ENCODE measurements at regions not wholly inside any gene's neighbourhood (a gene's known extent, or its start where the extent isn't known, plus 50 kb on each side); places are given as distances from the start of the nearest gene placed in this dataset.

DNA sequence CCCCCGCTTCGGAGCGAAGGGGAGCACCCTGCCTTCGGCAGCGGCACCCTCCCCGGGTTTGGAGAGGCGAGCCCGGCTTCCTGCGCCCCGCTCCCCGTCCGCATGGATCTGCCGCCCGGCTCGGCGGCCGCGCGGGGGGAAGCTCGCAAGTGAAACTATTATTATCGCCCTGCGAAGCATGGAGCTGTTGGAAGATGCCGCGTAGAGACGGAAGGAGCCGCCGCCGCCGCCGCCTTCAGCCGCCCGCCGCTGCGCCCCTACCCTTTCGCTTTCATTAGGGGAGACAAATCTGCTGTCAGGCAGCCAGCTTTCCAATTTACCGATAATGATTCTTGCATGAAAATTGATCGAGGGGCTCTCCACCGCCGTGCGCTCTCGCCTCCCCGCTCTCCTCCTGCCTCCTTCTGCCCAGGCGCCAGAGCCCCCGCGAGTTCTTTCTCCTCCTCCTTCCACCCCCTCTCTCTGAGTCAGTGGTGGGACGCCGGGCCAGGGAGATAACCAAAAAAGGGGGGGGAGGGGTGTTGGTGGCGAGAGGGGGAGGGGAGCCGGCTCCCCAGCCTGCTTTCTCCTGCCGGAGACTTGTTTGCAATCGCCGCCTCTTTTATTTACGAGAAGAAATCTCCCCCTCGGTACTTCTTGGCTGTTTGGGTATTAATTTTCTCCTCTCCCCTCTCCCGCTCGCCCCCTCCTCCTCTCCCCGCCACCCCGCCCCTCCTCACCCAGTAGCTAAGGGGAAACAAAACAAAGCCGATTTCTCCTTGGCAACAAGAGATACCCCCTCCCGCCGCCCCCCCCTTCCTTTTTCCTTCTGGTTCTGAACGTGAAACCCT lies 58.0 kb upstream of the GSE1 start:
- Histone ChIP-seq H3K27me3 (ENCODE audit: control insufficient read depth, insufficient read depth, low read length) (no peaks in the 10 kb centered on the region), H3K36me3 (ENCODE audit: control insufficient read depth, insufficient read depth, low read length) (no peaks in the 10 kb centered on the region), H3K4me3 (ENCODE audit: low read depth, low read length) (peak overlapping the region; percentile 76)
- TF ChIP-seq, protein P1, sequence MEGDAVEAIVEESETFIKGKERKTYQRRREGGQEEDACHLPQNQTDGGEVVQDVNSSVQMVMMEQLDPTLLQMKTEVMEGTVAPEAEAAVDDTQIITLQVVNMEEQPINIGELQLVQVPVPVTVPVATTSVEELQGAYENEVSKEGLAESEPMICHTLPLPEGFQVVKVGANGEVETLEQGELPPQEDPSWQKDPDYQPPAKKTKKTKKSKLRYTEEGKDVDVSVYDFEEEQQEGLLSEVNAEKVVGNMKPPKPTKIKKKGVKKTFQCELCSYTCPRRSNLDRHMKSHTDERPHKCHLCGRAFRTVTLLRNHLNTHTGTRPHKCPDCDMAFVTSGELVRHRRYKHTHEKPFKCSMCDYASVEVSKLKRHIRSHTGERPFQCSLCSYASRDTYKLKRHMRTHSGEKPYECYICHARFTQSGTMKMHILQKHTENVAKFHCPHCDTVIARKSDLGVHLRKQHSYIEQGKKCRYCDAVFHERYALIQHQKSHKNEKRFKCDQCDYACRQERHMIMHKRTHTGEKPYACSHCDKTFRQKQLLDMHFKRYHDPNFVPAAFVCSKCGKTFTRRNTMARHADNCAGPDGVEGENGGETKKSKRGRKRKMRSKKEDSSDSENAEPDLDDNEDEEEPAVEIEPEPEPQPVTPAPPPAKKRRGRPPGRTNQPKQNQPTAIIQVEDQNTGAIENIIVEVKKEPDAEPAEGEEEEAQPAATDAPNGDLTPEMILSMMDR (IDR thresholded peaks at IDR 0.05; ENCODE audit: insufficient read depth, low read depth, low read length), result no peak
- CTCF ChIA-PET, result interaction anchor here (0.7 to 2.6 kb wide), 6 partner anchors 12 to 440 kb away, joined by 3 to 13 read pairs (median 4); partner anchors contain the start of gene GSE1
- no peak for DNase-seq (ENCODE audit: low read depth)
- POLR2A ChIA-PET, result interaction anchor here (1.0 kb wide), 1 partner anchor 12 kb away, joined by 8 read pairs; no protein-coding TSS in a partner anchor

DNA sequence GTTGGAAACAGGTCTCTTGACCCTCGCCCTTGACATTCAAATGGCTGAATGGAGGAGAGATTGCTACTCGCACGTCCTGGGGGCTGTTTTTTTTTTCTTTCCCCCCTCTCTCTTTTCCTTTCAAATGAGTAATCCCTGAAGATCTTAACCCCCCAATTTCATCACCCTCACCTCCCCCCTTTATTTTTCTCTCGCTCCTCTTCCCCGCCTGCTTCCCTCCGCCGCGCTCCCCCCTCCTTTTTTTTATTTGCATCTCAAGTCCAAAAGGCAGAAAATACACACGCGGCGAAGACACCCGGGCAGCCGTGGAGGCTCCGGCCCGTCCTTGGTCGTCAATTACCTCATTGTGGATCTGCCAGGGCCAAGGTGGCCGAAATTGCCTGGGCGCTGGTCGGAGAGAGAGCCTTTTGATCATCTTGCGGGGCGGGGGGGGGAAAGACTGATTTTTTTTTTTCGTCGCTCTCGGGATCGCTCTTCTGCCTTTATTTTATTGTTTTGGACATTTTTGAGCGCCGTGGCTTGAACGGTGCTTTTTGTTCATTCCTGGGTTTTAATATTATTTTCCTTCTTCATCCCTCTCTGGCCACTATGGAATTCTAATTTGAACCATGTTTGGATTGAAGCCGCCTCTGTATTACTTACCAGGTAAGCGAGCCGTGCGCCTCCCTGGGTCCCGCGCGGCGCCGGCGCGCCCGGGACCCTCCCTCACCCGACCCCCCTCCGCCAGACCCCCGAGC lies 57.2 kb upstream of the GSE1 start:
- H3K4me3 ChIP-seq (ENCODE audit: low read depth, low read length), result peak overlapping the region; percentile 76
- H3K36me3 ChIP-seq (ENCODE audit: control insufficient read depth, insufficient read depth, low read length), result no peaks in the 10 kb centered on the region
- ChIA-PET POLR2A (interaction anchor here (1.0 kb wide), 1 partner anchor 12 kb away, joined by 8 read pairs; no protein-coding TSS in a partner anchor), CTCF (interaction anchor here (0.8 to 1.9 kb wide), 3 partner anchors 11 to 136 kb away, joined by 3 to 7 read pairs (median 5); no protein-coding TSS in a partner anchor)
- no peaks in the 10 kb centered on the region for H3K27me3 ChIP-seq (ENCODE audit: control insufficient read depth, insufficient read depth, low read length)
- no peak for DNase-seq (ENCODE audit: low read depth)
- TF ChIP-seq, protein P1 (IDR thresholded peaks at IDR 0.05; ENCODE audit: insufficient read depth, low read depth, low read length), result no peak

DNA sequence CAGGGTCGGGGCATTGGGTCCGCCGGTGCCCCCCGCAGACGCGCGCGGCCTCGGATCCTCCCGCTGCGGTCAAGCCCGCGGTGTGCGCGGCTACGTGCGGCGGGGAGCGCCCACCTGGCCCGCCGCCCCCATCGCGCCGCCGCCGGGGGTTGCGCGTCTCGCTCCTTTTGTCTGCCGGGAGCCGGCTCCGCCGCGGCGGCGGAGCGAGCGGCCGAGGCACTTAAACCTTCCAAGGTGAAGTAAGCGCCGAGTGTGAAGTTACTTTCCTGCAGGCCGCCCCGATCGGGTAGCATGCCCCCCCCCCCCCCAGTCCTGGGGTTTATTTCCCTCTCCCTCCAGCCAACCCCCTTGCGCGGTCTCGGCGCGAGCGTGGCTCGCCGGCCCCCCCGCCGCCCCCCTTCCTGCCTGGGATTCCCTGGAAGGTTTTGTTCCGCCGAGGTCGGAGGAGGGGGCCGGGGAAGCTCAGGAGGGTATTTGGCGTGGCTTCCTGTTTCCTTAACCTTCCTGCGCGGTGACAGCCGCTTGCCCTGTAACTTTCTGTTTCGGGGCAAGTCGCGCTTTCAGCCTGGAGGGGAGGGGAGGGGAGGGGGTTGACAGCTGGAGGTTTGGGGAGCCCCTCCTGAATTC lies 56.6 kb upstream of the GSE1 start:
- no peak for DNase-seq (ENCODE audit: low read depth)
- TF ChIP-seq, protein P1 (IDR thresholded peaks at IDR 0.05; ENCODE audit: insufficient read depth, low read depth, low read length), result no peak
- POLR2A ChIA-PET, result no interaction called here
- Histone ChIP-seq H3K36me3 (ENCODE audit: control insufficient read depth, insufficient read depth, low read length) (no peaks in the 10 kb centered on the region), H3K27me3 (ENCODE audit: control insufficient read depth, insufficient read depth, low read length) (no peaks in the 10 kb centered on the region), H3K4me3 (ENCODE audit: low read depth, low read length) (peak overlapping the region; percentile 76)
- CTCF ChIA-PET, result interaction anchor here (0.8 to 1.9 kb wide), 7 partner anchors 11 to 137 kb away, joined by 3 to 7 read pairs (median 4); no protein-coding TSS in a partner anchor

DNA sequence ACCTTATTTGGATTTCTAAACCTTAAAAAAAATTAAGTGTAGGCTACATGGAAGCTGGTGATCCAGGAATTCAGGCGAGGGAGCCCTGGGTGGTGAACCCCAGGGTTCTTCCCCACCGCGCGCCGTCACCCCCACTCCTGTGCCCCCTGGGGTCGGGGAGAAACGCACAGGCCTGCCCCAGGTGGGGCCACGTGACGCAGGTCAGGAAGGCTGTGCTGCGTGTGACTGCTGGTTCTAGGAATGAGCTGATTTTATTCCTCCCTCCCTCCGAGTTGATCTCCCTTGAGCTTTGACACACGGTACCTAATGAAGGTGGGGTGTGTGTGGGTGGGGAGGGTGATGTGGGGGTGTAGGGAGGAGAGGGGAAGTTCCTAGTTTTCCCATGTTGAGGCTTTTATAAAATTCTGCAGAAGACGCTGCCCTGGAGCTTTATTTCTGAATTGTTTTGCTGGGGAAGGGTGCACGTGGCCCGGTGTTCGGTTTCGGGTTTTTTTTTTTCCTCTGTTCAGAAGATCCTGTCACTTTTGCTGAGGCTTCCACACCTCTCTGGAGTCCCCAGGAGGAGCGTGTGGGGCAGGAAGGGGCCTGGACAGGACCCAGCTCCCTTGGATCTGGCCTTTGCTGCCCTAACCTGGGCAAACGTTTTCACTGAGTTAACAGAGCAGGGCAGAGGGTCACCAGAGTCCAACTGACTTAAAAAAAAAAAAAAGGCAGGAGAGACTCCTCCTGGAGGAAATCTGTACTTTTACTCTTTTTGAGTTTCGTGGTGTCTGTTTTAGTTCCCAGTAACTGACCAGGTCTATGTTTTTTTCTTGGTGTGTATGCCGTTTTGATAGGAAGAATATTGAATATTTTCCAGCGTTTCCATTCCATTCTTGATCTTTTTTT lies 55.8 kb upstream of the GSE1 start:
- ChIA-PET POLR2A (interaction anchor here (0.6 to 0.7 kb wide), 2 partner anchors 502 to 587 kb away, joined by 3 read pairs; no protein-coding TSS in a partner anchor), CTCF (interaction anchor here (0.8 to 1.9 kb wide), 9 partner anchors 11 to 312 kb away, joined by 3 to 7 read pairs (median 4); no protein-coding TSS in a partner anchor)
- TF ChIP-seq, protein P1 (IDR thresholded peaks at IDR 0.05; ENCODE audit: insufficient read depth, low read depth, low read length), result peak; percentile 20; the same call in 1 of the 2 replicates
- Histone ChIP-seq H3K27me3 (ENCODE audit: control insufficient read depth, insufficient read depth, low read length) (no peaks in the 10 kb centered on the region), H3K36me3 (ENCODE audit: control insufficient read depth, insufficient read depth, low read length) (no peaks in the 10 kb centered on the region), H3K4me3 (ENCODE audit: low read depth, low read length) (peak overlapping the region; percentile 76)
- DNase-seq (ENCODE audit: low read depth), result no peak

Data from BJ (cell line).